Immature natural killer cell (primary cell): ENCODE measurements at regions not wholly inside any gene's neighbourhood (a gene's known extent, or its start where the extent isn't known, plus 50 kb on each side); places are given as distances from the start of the nearest gene placed in this dataset.

Experiments used
- DNase-seq, 3 donors: peaks; one replicate each; pipeline ENCODE4 v3.0.0; 2022; ENCODE audit warnings: mixed read lengths in 1 of 3
- H3K27ac Mint-ChIP-seq, 6 donors: one replicate each; pipeline ENCODE4 v1.8.0; 2020; ENCODE audit warnings: mixed read lengths in 6 of 6, mild to moderate bottlenecking in 5 of 6, inconsistent platforms in 4 of 6, moderate library complexity in 3 of 6
- H3K27me3 Mint-ChIP-seq, 3 donors: one replicate each; pipeline ENCODE4 v1.8.0; 2020 to 2021; ENCODE audit warnings: low read depth in 3 of 3, mild to moderate bottlenecking in 3 of 3, mixed read lengths in 3 of 3, moderate library complexity in 3 of 3, inconsistent platforms in 1 of 3
- H3K36me3 Mint-ChIP-seq, 3 donors: one replicate each; pipeline ENCODE4 v1.8.0; 2020; ENCODE audit warnings: mixed read lengths in 3 of 3, inconsistent platforms in 2 of 3, mild to moderate bottlenecking in 2 of 3
- H3K4me1 Mint-ChIP-seq, 2 donors: one replicate each; pipeline ENCODE4 v1.8.0; 2020; ENCODE audit warnings: inconsistent platforms in 2 of 2, mild to moderate bottlenecking in 2 of 2, mixed read lengths in 2 of 2, moderate library complexity in 1 of 2
- H3K4me3 Mint-ChIP-seq, 5 donors: one replicate each; pipeline ENCODE4 v1.8.0; 2020; ENCODE audit warnings: mild to moderate bottlenecking in 5 of 5, mixed read lengths in 5 of 5, inconsistent platforms in 3 of 5, moderate library complexity in 3 of 5
- H3K9me3 Mint-ChIP-seq, 6 donors: one replicate each; pipeline ENCODE4 v1.8.0; 2020; ENCODE audit warnings: mild to moderate bottlenecking in 6 of 6, mixed read lengths in 6 of 6, inconsistent platforms in 4 of 6, moderate library complexity in 3 of 6

- Mint-ChIP-seq H3K27me3 (peaks cover 0 to 5% (median 0%) of the 10 kb centered on the region in 3 donors), H3K4me3 (no peak overlapping the region), H3K4me1 (no peaks in the 10 kb centered on the region), H3K27ac (no peak overlapping the region), H3K9me3 (no peaks in the 10 kb centered on the region), H3K36me3 (no peaks in the 10 kb centered on the region)
- no peak for DNase-seq
These were observed 109.5 kb downstream of the DYNAP start for GRCh38 chr18:54700580-54700979.

DNA sequence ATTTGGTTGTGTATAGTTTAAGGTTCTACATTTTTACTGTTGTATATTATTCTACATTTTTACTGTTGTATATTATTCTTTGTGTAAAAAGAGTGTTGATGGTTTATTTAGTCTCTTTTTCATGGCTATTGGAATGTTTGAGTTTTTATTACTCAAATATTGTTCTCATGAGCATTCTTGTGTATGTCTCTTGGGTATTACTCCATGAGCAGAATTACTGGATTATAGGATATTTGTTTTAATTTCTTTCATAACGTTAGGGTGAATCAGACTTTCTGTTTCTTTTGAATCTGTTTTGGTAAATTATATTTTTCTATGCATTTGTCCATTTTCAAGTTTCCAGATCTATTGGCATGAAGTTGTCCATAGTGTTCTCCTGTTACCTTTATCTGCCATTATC lies 111.6 kb downstream of the DYNAP start:
- Mint-ChIP-seq H3K4me1 (no peaks in the 10 kb centered on the region), H3K4me3 (no peak overlapping the region), H3K27me3 (no peaks in the 10 kb centered on the region), H3K36me3 (no peaks in the 10 kb centered on the region), H3K27ac (no peak overlapping the region), H3K9me3 (no peaks in the 10 kb centered on the region)
- no peak for DNase-seq

DNA sequence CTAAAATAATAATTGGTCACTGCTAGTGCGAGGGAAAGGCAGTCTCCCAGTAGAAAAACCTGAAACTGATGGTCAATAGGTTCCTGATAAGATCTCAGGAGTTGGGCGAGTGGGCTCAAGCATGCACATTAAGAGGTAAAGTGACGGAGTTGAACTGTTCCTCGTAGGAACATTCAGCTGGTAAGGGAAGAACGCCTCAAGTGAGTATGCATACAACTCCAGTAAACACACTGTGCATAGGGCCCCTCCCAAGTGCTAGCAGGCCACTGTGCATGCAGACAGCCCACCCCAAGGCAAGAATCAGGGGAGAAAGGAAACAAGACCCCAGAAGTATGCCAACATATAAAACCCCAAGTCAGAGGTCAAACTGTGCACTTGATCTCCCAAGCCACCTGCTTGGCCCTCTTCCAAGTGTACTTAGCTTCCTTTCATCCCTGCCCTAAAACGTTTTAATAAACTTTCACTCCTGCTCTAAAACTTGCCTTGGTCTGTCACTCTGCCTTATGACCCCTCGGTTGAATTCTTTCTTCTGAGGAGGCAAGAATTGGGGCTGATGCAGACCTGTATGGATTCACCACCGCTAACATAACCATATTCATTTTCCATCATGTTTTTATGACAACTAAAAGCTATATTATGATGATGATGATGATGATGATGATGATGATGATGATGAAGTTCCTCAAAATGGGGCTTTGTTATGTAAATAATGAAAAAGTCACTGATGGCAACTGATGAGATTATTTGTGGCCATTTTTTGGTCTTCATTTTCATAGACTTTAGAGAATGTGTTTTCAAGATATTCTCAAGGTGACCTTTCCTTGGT lies 118.0 kb upstream of the RAB27B start:
- H3K27me3 Mint-ChIP-seq, result peaks cover 1 to 5% (median 3%) of the 10 kb centered on the region in 3 donors
- no peaks in the 10 kb centered on the region for H3K9me3 Mint-ChIP-seq
- H3K27ac Mint-ChIP-seq, result no peak overlapping the region
- H3K4me1 Mint-ChIP-seq, result peaks cover 22 to 24% of the 10 kb centered on the region in 2 donors
- H3K4me3 Mint-ChIP-seq, result no peak overlapping the region
- no peaks in the 10 kb centered on the region for H3K36me3 Mint-ChIP-seq
- no peak for DNase-seq

DNA sequence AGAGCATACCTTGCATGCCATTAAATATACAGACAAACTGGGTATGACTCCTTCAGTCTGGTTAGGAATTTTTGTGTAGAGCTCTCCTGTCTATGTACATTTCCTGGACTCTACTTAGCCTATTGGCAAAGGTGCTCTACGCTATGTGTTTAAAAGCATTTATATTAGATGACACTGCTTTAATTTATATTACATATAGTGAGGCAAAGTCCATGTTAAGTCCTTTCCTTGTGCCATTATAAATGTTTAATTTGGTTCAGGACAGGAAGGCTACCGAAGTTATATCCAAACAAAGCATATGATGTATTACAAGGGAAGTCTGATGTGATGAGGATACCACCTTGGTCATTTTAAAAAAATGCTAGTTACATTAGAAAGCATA lies 117.4 kb upstream of the RAB27B start:
- Mint-ChIP-seq H3K4me3 (no peak overlapping the region), H3K9me3 (no peaks in the 10 kb centered on the region), H3K4me1 (peaks cover 26 to 30% of the 10 kb centered on the region in 2 donors), H3K27me3 (peaks cover 1 to 9% (median 3%) of the 10 kb centered on the region in 3 donors), H3K27ac (no peak overlapping the region), H3K36me3 (no peaks in the 10 kb centered on the region)
- no peak for DNase-seq

GRCh38 chr18:54712306-54712705 lies 116.0 kb upstream of the RAB27B start:
- Mint-ChIP-seq H3K36me3 (no peaks in the 10 kb centered on the region), H3K4me3 (no peak overlapping the region), H3K27ac (no peak overlapping the region), H3K9me3 (no peaks in the 10 kb centered on the region), H3K27me3 (peaks cover 1 to 9% (median 3%) of the 10 kb centered on the region in 3 donors), H3K4me1 (peaks cover 34 to 40% of the 10 kb centered on the region in 2 donors)
- DNase-seq, result no peak

DNA sequence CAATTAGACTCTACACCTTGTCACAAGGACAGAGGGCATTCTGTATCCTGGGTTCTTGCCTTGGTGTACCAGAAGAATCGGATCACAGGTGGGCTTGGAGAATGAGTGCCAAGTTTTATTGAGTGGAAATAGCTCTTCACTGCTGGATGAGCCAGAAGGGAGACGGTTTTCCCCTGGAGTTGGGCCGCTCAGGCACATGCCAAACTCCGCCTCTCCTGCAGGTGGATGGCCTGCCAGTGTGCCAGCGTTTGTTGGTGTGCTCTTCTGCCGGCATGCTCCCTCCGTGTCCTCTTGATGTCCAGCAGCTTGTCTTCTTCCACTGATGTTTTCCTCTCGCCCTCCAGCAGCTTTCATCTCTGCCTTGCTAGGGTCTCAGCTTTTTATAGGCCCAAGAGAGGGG lies 115.5 kb upstream of the RAB27B start:
- Mint-ChIP-seq H3K4me3 (no peak overlapping the region), H3K27me3 (peaks cover 1 to 9% (median 3%) of the 10 kb centered on the region in 3 donors), H3K9me3 (no peaks in the 10 kb centered on the region), H3K27ac (no peak overlapping the region), H3K36me3 (no peaks in the 10 kb centered on the region), H3K4me1 (peaks cover 38 to 45% of the 10 kb centered on the region in 2 donors)
- DNase-seq, result no peak

- H3K4me1 Mint-ChIP-seq, result peaks cover 44 to 51% of the 10 kb centered on the region in 2 donors
- no peaks in the 10 kb centered on the region for H3K36me3 Mint-ChIP-seq
- peak overlapping the region in 1 of 6 donors; percentile 67 for H3K27ac Mint-ChIP-seq
- peaks cover 1 to 9% (median 3%) of the 10 kb centered on the region in 3 donors for H3K27me3 Mint-ChIP-seq
- peak in 2 of 3 donors; percentile 12 to 17 for DNase-seq
- no peaks in the 10 kb centered on the region for H3K9me3 Mint-ChIP-seq
- peak overlapping the region in 1 of 5 donors; percentile 3 for H3K4me3 Mint-ChIP-seq
These were observed 114.9 kb upstream of the RAB27B start for GRCh38 chr18:54713386-54713785.

DNA sequence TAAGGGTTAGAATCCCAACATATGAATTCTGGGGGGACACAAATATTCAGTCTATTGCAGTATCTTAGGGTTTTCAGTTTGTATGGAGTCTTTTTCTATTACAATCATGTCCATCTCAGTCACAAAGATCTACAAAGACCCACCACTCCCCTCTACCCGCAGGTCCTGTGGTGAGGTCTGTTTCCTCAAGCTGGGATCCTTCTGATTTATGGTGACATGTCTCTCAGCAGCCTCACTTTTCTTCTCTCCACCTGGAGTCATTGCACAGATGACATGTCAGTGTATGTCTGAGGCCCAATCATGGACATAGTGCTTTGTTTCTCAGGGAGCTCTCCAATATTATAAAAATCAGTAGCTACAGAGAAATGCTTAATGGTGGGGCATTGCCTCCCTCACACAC lies 113.4 kb upstream of the RAB27B start:
- Mint-ChIP-seq H3K27ac (no peak overlapping the region), H3K27me3 (peaks cover 1 to 9% (median 3%) of the 10 kb centered on the region in 3 donors), H3K9me3 (no peaks in the 10 kb centered on the region)

DNA sequence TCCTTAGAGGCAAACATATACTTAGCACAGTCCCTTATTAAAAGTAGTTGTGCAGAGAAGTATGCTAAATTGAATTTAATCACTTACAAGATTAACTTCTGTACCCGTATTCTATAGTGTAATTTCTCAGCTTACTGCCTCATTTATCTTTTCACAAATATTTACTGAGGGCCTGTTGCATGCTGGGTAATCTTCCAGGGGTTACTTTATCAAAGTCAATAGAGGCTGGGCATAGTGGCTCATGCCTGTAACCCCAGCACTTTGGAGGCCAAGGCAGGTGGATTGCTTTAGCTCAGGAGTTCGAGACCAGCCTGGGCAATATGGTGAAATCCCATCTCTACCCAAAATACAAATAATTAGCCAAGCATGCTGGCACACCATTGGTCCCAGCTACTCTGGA lies 111.7 kb upstream of the RAB27B start:
- Mint-ChIP-seq H3K36me3 (no peaks in the 10 kb centered on the region), H3K4me1 (peaks cover 50 to 59% of the 10 kb centered on the region in 2 donors), H3K4me3 (peak overlapping the region in 1 of 5 donors; percentile 55), H3K27ac (no peak overlapping the region), H3K27me3 (peaks cover 1 to 11% (median 3%) of the 10 kb centered on the region in 3 donors), H3K9me3 (no peaks in the 10 kb centered on the region)
- DNase-seq, result no peak

More for the DNA sequence above, 113.4 kb upstream of the RAB27B start:
- Mint-ChIP-seq H3K4me3 (peak overlapping the region in 1 of 5 donors; percentile 51), H3K4me1 (peaks cover 50 to 59% of the 10 kb centered on the region in 2 donors), H3K36me3 (no peaks in the 10 kb centered on the region)
- DNase-seq, result no peak

GRCh38 chr18:54717673-54718407 lies 110.4 kb upstream of the RAB27B start:
- Mint-ChIP-seq H3K27ac (peak overlapping the region; percentile 12 to 84 (median 55)), H3K9me3 (no peaks in the 10 kb centered on the region), H3K4me3 (peak overlapping the region; percentile 82 to 88 (median 83)), H3K27me3 (peaks cover 0 to 11% (median 3%) of the 10 kb centered on the region in 3 donors), H3K4me1 (peaks cover 50 to 59% of the 10 kb centered on the region in 2 donors), H3K36me3 (no peaks in the 10 kb centered on the region)
- peak; percentile 49 to 61 (median 59) for DNase-seq

GRCh38 chr18:54718408-54718773 lies 109.9 kb upstream of the RAB27B start:
- Mint-ChIP-seq H3K4me1 (peaks cover 45 to 54% of the 10 kb centered on the region in 2 donors), H3K4me3 (peak overlapping the region; percentile 82 to 88 (median 83)), H3K27ac (peak overlapping the region in 5 of 6 donors; percentile 12 to 84 (median 59)), H3K27me3 (peaks cover 0 to 11% (median 4%) of the 10 kb centered on the region in 3 donors), H3K9me3 (no peaks in the 10 kb centered on the region), H3K36me3 (no peaks in the 10 kb centered on the region)
- DNase-seq, result no peak

DNA sequence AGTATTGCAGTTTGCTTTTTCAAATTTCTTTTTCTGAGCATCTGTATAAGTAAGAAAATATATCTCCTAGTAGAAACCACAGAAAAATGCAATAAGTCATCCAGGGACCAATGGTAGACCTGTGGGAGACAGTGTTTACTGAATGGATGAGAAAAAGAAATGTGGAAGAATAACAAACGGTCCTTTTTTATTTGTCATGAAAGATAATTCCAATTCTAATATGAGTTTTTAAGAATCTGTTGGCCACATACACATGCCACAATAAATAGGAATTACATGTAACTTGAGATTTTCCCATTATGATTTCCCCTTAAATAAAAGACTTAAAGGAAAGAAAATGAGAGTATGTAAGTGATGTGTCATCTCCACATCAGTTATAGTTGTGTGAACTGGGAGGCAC lies 107.7 kb upstream of the RAB27B start:
- H3K36me3 Mint-ChIP-seq, result no peaks in the 10 kb centered on the region
- DNase-seq, result no peak
- no peaks in the 10 kb centered on the region for H3K9me3 Mint-ChIP-seq
- H3K4me1 Mint-ChIP-seq, result peaks cover 26 to 31% of the 10 kb centered on the region in 2 donors
- no peak overlapping the region for H3K27ac Mint-ChIP-seq
- no peak overlapping the region for H3K4me3 Mint-ChIP-seq
- H3K27me3 Mint-ChIP-seq, result peaks cover 0 to 7% (median 3%) of the 10 kb centered on the region in 3 donors

DNA sequence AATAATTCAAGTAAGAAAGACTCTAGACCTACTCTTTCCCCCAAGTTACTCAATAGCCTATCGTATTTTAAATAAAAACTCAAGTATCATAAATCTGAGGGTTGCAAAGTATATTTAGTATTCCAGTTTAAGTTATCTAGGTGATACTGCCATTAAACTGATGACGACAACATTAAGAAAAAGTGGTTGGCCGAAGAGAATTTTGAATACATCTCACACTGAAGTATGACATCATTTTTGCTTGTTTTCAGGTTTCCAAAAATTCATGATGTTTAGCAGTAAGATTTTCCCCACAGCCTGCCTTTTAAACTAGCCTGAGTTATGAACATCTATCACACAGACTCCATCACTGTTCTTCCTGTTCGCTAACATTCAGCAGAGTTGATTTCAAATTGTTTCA lies 102.1 kb upstream of the RAB27B start:
- peaks cover 0 to 11% (median 2%) of the 10 kb centered on the region in 3 donors for H3K27me3 Mint-ChIP-seq
- no peak overlapping the region for H3K27ac Mint-ChIP-seq
- DNase-seq, result no peak
- no peaks in the 10 kb centered on the region for H3K4me1 Mint-ChIP-seq
- no peak overlapping the region for H3K4me3 Mint-ChIP-seq
- peaks cover 0 to 3% (median 0%) of the 10 kb centered on the region in 3 donors for H3K36me3 Mint-ChIP-seq
- no peaks in the 10 kb centered on the region for H3K9me3 Mint-ChIP-seq

- Mint-ChIP-seq H3K36me3 (peaks cover 0 to 3% (median 0%) of the 10 kb centered on the region in 3 donors), H3K4me3 (no peak overlapping the region), H3K9me3 (no peaks in the 10 kb centered on the region), H3K27ac (no peak overlapping the region), H3K4me1 (no peaks in the 10 kb centered on the region), H3K27me3 (peaks cover 0 to 13% (median 2%) of the 10 kb centered on the region in 3 donors)
- no peak for DNase-seq
These were observed 94.2 kb upstream of the RAB27B start for GRCh38 chr18:54734059-54734458.
